SK-N-SH treated with all-trans-retinoic acid at 6 μM for 48 hours (cell line): ENCODE measurements at regions not wholly inside any gene's neighbourhood (a gene's known extent, or its start where the extent isn't known, plus 50 kb on each side); places are given as distances from the start of the nearest gene placed in this dataset.

Source experiments
- ATAC-seq: fragments of 200-7000 bp; cut with Tn5 transposase; 3 replicates; pipeline ENCODE4 v1.9.1; 2020; ENCODE audit warnings: mild to moderate bottlenecking, moderate library complexity
- ARNTL ChIP-seq: fragments of 450-650 bp; formaldehyde crosslinking; IDR thresholded peaks from 2 replicates; pipeline ENCODE4 v1.5.0; 2020; ENCODE audit warnings: low read depth, mild to moderate bottlenecking, moderate library complexity, borderline replicate concordance
- CSDC2 ChIP-seq: fragments of 250-450 bp; sonication (Bioruptor Pico); IDR thresholded peaks from 2 replicates; pipeline ENCODE4 v1.5.0; 2020; ENCODE audit warnings: mild to moderate bottlenecking, moderate library complexity
- GLIS3 ChIP-seq: fragments of 250-450 bp; sonication (Bioruptor Pico); IDR thresholded peaks from 2 replicates; pipeline ENCODE4 v1.5.0; 2020; ENCODE audit warnings: mild to moderate bottlenecking, moderate library complexity
- OSR1 ChIP-seq: fragments of 250-450 bp; sonication (Bioruptor Pico); IDR thresholded peaks from 2 replicates; pipeline ENCODE4 v1.8.0; 2022; ENCODE audit warnings: moderate library complexity, mild to moderate bottlenecking, inconsistent platforms
- PPARA ChIP-seq: fragments of 250-450 bp; sonication (Bioruptor Pico); IDR thresholded peaks from 2 replicates; pipeline ENCODE4 v1.5.0; 2020; ENCODE audit warnings: mild to moderate bottlenecking, borderline replicate concordance
- SNAI2 ChIP-seq: fragments of 250-450 bp; sonication (Bioruptor Pico); IDR thresholded peaks from 2 replicates; pipeline ENCODE4 v1.5.0; 2020; ENCODE audit warnings: mild to moderate bottlenecking, moderate library complexity
- TCF4 ChIP-seq: fragments of 250-450 bp; sonication (Bioruptor Pico); IDR thresholded peaks from 2 replicates; pipeline ENCODE4 v1.8.0; 2021; ENCODE audit warnings: mild to moderate bottlenecking, moderate library complexity, borderline replicate concordance
- TOX ChIP-seq: fragments of 250-450 bp; sonication (Bioruptor Pico); IDR thresholded peaks from 2 replicates; pipeline ENCODE4 v1.8.0; 2021; ENCODE audit warnings: mild to moderate bottlenecking, moderate library complexity, borderline replicate concordance
- ZFP3 ChIP-seq: fragments of 250-450 bp; sonication (Bioruptor Pico); IDR thresholded peaks from 2 replicates; pipeline ENCODE4 v1.5.0; 2020; ENCODE audit warnings: mild to moderate bottlenecking, moderate library complexity
- ZFP30 ChIP-seq: fragments of 450-650 bp; formaldehyde crosslinking; IDR thresholded peaks from 2 replicates; pipeline ENCODE4 v1.5.0; 2022; ENCODE audit warnings: mild to moderate bottlenecking, moderate library complexity
- ZNF565 ChIP-seq: fragments of 450-650 bp; formaldehyde crosslinking; conservative IDR thresholded peaks from 2 replicates; pipeline ENCODE4 v1.5.0; 2020; ENCODE audit warnings: low read depth, mild to moderate bottlenecking, moderate library complexity
- ZNF8 ChIP-seq: fragments of 450-650 bp; formaldehyde crosslinking; IDR thresholded peaks from 2 replicates; pipeline ENCODE4 v1.5.0; 2020; ENCODE audit warnings: mild to moderate bottlenecking, moderate library complexity
- TF ChIP-seq, protein P1 (sequence below): fragments of 250-450 bp; sonication (Bioruptor Pico); IDR thresholded peaks from 2 replicates; pipeline ENCODE4 v1.8.0; 2021; ENCODE audit warnings: low read depth, mild to moderate bottlenecking, moderate library complexity, borderline replicate concordance
- TF ChIP-seq, protein P2 (sequence below): fragments of 250-450 bp; sonication (Bioruptor Pico); IDR thresholded peaks from 2 replicates; pipeline ENCODE4 v1.5.1; 2021; ENCODE audit warnings: mild to moderate bottlenecking, moderate library complexity
- TF ChIP-seq, protein P3 (sequence below): fragments of 250-450 bp; sonication (Bioruptor Pico); IDR thresholded peaks from 2 replicates; pipeline ENCODE4 v1.5.1; 2020; ENCODE audit warnings: low read depth, mild to moderate bottlenecking, moderate library complexity
- TF ChIP-seq, protein P4 (sequence below): fragments of 250-450 bp; sonication (Bioruptor Pico); IDR thresholded peaks from 2 replicates; pipeline ENCODE4 v1.5.0; 2020; ENCODE audit warnings: mild to moderate bottlenecking, moderate library complexity
- TF ChIP-seq, protein P5 (sequence below): fragments of 250-450 bp; sonication (Bioruptor Pico); IDR thresholded peaks from 2 replicates; pipeline ENCODE4 v1.8.0; 2020; ENCODE audit warnings: mild to moderate bottlenecking, moderate library complexity, borderline replicate concordance

DNA sequence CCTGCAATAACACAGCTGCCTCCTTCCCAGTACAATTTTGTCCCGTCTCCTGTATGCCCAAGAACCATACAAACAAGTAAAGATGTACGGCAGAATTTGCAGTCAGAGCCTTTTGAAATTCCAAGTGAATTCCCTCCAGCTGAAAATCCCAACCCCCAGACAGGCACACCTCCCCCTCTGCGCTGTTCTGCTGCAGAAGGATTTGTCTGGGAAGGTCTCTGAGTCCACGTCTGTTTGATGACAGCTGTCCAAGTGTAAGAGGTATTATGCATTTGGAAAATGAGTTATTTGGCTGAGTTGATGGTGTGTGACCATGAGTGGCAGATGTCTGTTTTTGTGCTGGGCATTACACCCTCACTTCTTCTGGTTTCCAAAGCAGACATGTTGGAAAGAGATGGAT, 104.9 kb upstream of the HS3ST4 start:
- ATAC-seq: no peak
- TF ChIP-seq ZFP30 (CRISPR knock-in tag): no peak
- TF ChIP-seq, protein P1, sequence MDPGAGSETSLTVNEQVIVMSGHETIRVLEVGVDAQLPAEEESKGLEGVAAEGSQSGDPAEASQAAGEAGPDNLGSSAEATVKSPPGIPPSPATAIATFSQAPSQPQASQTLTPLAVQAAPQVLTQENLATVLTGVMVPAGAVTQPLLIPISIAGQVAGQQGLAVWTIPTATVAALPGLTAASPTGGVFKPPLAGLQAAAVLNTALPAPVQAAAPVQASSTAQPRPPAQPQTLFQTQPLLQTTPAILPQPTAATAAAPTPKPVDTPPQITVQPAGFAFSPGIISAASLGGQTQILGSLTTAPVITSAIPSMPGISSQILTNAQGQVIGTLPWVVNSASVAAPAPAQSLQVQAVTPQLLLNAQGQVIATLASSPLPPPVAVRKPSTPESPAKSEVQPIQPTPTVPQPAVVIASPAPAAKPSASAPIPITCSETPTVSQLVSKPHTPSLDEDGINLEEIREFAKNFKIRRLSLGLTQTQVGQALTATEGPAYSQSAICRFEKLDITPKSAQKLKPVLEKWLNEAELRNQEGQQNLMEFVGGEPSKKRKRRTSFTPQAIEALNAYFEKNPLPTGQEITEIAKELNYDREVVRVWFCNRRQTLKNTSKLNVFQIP (CRISPR knock-in tag): no peak
- TF ChIP-seq, protein P2, sequence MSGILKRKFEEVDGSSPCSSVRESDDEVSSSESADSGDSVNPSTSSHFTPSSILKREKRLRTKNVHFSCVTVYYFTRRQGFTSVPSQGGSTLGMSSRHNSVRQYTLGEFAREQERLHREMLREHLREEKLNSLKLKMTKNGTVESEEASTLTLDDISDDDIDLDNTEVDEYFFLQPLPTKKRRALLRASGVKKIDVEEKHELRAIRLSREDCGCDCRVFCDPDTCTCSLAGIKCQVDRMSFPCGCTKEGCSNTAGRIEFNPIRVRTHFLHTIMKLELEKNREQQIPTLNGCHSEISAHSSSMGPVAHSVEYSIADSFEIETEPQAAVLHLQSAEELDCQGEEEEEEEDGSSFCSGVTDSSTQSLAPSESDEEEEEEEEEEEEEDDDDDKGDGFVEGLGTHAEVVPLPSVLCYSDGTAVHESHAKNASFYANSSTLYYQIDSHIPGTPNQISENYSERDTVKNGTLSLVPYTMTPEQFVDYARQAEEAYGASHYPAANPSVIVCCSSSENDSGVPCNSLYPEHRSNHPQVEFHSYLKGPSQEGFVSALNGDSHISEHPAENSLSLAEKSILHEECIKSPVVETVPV (CRISPR knock-in tag): no peak
- no peak for TF ChIP-seq GLIS3
- no peak for TF ChIP-seq ZNF8 (CRISPR knock-in tag)
- TF ChIP-seq TOX (CRISPR knock-in tag): no peak
- no peak for TF ChIP-seq OSR1 (CRISPR knock-in tag)

DNA sequence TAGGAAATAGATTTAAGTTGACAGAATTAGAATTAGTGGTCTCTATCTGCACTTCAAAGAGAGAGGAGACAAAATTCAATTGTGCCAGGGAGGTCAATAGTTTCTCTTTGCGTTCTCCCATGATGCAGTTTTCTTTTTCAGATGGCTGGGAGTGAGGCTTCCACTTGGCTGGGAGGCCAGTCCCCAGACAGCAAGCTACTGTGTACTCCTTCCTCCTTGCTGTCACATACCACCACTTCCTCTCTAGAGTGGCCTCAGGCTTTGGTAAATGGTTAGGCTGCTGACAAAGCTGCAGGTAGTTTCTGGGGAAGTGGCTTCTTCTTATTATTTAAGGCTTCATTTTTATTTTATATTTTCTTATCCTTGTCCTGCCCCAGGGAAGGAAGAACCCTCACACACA, 106.2 kb upstream of the HS3ST4 start:
- no peak for ATAC-seq
- no peak for TF ChIP-seq ZFP3 (CRISPR knock-in tag)
- no peak for TF ChIP-seq SNAI2 (CRISPR knock-in tag)
- TF ChIP-seq PPARA (CRISPR knock-in tag): no peak
- TF ChIP-seq TCF4 (CRISPR knock-in tag): no peak
- no peak for TF ChIP-seq CSDC2
- TF ChIP-seq, protein P3, sequence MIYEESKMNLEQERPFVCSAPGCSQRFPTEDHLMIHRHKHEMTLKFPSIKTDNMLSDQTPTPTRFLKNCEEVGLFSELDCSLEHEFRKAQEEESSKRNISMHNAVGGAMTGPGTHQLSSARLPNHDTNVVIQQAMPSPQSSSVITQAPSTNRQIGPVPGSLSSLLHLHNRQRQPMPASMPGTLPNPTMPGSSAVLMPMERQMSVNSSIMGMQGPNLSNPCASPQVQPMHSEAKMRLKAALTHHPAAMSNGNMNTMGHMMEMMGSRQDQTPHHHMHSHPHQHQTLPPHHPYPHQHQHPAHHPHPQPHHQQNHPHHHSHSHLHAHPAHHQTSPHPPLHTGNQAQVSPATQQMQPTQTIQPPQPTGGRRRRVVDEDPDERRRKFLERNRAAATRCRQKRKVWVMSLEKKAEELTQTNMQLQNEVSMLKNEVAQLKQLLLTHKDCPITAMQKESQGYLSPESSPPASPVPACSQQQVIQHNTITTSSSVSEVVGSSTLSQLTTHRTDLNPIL (CRISPR knock-in tag): no peak
- no peak for TF ChIP-seq GLIS3
- TF ChIP-seq, protein P2 (CRISPR knock-in tag): no peak
- TF ChIP-seq ZNF8 (CRISPR knock-in tag): no peak
- TF ChIP-seq, protein P1 (CRISPR knock-in tag): no peak
- TF ChIP-seq ZNF565: no peak
- TF ChIP-seq, protein P4, sequence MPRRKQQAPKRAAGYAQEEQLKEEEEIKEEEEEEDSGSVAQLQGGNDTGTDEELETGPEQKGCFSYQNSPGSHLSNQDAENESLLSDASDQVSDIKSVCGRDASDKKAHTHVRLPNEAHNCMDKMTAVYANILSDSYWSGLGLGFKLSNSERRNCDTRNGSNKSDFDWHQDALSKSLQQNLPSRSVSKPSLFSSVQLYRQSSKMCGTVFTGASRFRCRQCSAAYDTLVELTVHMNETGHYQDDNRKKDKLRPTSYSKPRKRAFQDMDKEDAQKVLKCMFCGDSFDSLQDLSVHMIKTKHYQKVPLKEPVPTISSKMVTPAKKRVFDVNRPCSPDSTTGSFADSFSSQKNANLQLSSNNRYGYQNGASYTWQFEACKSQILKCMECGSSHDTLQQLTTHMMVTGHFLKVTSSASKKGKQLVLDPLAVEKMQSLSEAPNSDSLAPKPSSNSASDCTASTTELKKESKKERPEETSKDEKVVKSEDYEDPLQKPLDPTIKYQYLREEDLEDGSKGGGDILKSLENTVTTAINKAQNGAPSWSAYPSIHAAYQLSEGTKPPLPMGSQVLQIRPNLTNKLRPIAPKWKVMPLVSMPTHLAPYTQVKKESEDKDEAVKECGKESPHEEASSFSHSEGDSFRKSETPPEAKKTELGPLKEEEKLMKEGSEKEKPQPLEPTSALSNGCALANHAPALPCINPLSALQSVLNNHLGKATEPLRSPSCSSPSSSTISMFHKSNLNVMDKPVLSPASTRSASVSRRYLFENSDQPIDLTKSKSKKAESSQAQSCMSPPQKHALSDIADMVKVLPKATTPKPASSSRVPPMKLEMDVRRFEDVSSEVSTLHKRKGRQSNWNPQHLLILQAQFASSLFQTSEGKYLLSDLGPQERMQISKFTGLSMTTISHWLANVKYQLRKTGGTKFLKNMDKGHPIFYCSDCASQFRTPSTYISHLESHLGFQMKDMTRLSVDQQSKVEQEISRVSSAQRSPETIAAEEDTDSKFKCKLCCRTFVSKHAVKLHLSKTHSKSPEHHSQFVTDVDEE (CRISPR knock-in tag): no peak
- TF ChIP-seq, protein P5, sequence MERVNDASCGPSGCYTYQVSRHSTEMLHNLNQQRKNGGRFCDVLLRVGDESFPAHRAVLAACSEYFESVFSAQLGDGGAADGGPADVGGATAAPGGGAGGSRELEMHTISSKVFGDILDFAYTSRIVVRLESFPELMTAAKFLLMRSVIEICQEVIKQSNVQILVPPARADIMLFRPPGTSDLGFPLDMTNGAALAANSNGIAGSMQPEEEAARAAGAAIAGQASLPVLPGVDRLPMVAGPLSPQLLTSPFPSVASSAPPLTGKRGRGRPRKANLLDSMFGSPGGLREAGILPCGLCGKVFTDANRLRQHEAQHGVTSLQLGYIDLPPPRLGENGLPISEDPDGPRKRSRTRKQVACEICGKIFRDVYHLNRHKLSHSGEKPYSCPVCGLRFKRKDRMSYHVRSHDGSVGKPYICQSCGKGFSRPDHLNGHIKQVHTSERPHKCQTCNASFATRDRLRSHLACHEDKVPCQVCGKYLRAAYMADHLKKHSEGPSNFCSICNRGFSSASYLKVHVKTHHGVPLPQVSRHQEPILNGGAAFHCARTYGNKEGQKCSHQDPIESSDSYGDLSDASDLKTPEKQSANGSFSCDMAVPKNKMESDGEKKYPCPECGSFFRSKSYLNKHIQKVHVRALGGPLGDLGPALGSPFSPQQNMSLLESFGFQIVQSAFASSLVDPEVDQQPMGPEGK: no peak
- TF ChIP-seq, all 23 proteins: peak for 0

DNA sequence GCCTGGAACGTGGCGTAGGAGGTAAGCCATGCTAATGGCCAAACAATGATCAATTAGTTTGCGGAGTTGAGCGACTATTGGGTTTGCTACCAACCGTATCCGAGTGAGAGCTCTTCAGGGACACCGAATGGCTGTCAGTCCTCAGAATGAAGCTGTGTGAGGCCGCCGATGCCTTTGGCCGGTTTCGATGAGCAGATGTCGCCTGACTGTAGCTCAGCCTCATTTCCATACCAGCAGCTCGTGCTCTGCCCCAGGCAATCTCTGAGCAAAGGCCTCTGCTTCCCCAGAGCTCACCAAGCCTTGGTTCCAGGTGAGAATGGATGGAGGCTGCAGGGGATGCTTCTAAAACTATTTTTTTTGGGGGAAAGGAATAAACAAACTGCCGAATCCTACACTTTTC, 111.7 kb upstream of the HS3ST4 start:
- TF ChIP-seq ZFP30 (CRISPR knock-in tag) (no peak), ARNTL (CRISPR knock-in tag) (no peak), TCF4 (CRISPR knock-in tag) (no peak)
- TF ChIP-seq, all 23 proteins: peak for 0

More for the DNA sequence above, 111.7 kb upstream of the HS3ST4 start:
- no peak for ATAC-seq
